ENCODE measurements at regions not wholly inside any gene's neighbourhood (a gene's known extent, or its start where the extent isn't known, plus 50 kb on each side); places are given as distances from the start of the nearest gene placed in this dataset.

GRCh38 chrX:9368262-9368661, 96.6 kb upstream of the TBL1X start:
- TF ChIP-seq FOXP2 (optimal IDR thresholded peaks at IDR 0.05; ENCODE audit: borderline replicate concordance, extremely low read depth, extremely low read length, insufficient read depth) = no peak
- TF ChIP-seq SIN3A (IDR thresholded peaks at IDR 0.05; ENCODE audit: borderline replicate concordance, insufficient read depth, low read length) = no peak
- TF ChIP-seq TAF1 (IDR thresholded peaks at IDR 0.05; ENCODE audit: borderline replicate concordance, insufficient read depth, low read length) = no peak
- no peak for TF ChIP-seq POLR2AphosphoS5 (IDR thresholded peaks at IDR 0.05; ENCODE audit: low read depth, low read length)
- no peak for TF ChIP-seq REST (IDR thresholded peaks at IDR 0.05; ENCODE audit: insufficient read depth in 1 of 2, low read depth in 2 of 2, low read length in 2 of 2)

GRCh38 chrX:9369802-9370291, 95.0 kb upstream of the TBL1X start:
- TF ChIP-seq POLR2AphosphoS5 (IDR thresholded peaks at IDR 0.05; ENCODE audit: low read depth, low read length) (no peak), TAF1 (IDR thresholded peaks at IDR 0.05; ENCODE audit: borderline replicate concordance, insufficient read depth, low read length) (no peak), REST (IDR thresholded peaks at IDR 0.05; ENCODE audit: insufficient read depth in 1 of 2, low read depth in 2 of 2, low read length in 2 of 2) (no peak), FOXP2 (optimal IDR thresholded peaks at IDR 0.05; ENCODE audit: borderline replicate concordance, extremely low read depth, extremely low read length, insufficient read depth) (no peak), SIN3A (IDR thresholded peaks at IDR 0.05; ENCODE audit: borderline replicate concordance, insufficient read depth, low read length) (no peak)

- TF ChIP-seq SIN3A (IDR thresholded peaks at IDR 0.05; ENCODE audit: borderline replicate concordance, insufficient read depth, low read length) (no peak), POLR2AphosphoS5 (IDR thresholded peaks at IDR 0.05; ENCODE audit: low read depth, low read length) (no peak), FOXP2 (optimal IDR thresholded peaks at IDR 0.05; ENCODE audit: borderline replicate concordance, extremely low read depth, extremely low read length, insufficient read depth) (no peak)
Measured at GRCh38 chrX:9370893-9371292, 94.0 kb upstream of the TBL1X start.

- no peak for TF ChIP-seq TAF1 (IDR thresholded peaks at IDR 0.05; ENCODE audit: borderline replicate concordance, insufficient read depth, low read length)
- no peak for TF ChIP-seq SIN3A (IDR thresholded peaks at IDR 0.05; ENCODE audit: borderline replicate concordance, insufficient read depth, low read length)
- no peak for TF ChIP-seq FOXP2 (optimal IDR thresholded peaks at IDR 0.05; ENCODE audit: borderline replicate concordance, extremely low read depth, extremely low read length, insufficient read depth)
- TF ChIP-seq REST (IDR thresholded peaks at IDR 0.05; ENCODE audit: insufficient read depth in 1 of 2, low read depth in 2 of 2, low read length in 2 of 2) = no peak
- TF ChIP-seq POLR2AphosphoS5 (IDR thresholded peaks at IDR 0.05; ENCODE audit: low read depth, low read length) = no peak
Measured at GRCh38 chrX:9372866-9373265, 92.0 kb upstream of the TBL1X start.

- TF ChIP-seq REST (IDR thresholded peaks at IDR 0.05; ENCODE audit: insufficient read depth in 1 of 2, low read depth in 2 of 2, low read length in 2 of 2) (no peak), POLR2AphosphoS5 (IDR thresholded peaks at IDR 0.05; ENCODE audit: low read depth, low read length) (no peak), SIN3A (IDR thresholded peaks at IDR 0.05; ENCODE audit: borderline replicate concordance, insufficient read depth, low read length) (no peak), TAF1 (IDR thresholded peaks at IDR 0.05; ENCODE audit: borderline replicate concordance, insufficient read depth, low read length) (no peak), FOXP2 (optimal IDR thresholded peaks at IDR 0.05; ENCODE audit: borderline replicate concordance, extremely low read depth, extremely low read length, insufficient read depth) (no peak)
Measured at GRCh38 chrX:9373789-9374188, 91.1 kb upstream of the TBL1X start.
